Activated naive CD8-positive, alpha-beta T cell treated with anti-CD3 and anti-CD28 coated beads, Interleukin-2, amount 10 ng/mL, durations not matched to agents 7 days and 5 days (primary cell): ENCODE measurements at regions not wholly inside any gene's neighbourhood (a gene's known extent, or its start where the extent isn't known, plus 50 kb on each side); places are given as distances from the start of the nearest gene placed in this dataset.

Source experiments
- ATAC-seq: fragments of 150-1000 bp; cut with Tn5 transposase; one replicate; pipeline ENCODE4 v1.10.0; 2021; ENCODE audit warnings: low read depth, moderate library complexity
- POLR2A ChIA-PET: fragments of 350-600 bp; sonication (Branson Sonifier 250); formaldehyde crosslinking; loops from one replicate; lab custom pipeline; 2021; ENCODE audit warnings: antibody characterized with exemption; lab: Charles Lee
- DNase-seq: peaks from one replicate; pipeline ENCODE4 v3.0.0; 2021
- H3K27ac Mint-ChIP-seq: one replicate; pipeline ENCODE4 v1.8.0; 2022; ENCODE audit warnings: mild to moderate bottlenecking, mixed read lengths
- H3K27me3 Mint-ChIP-seq: one replicate; pipeline ENCODE4 v1.8.0; 2022; ENCODE audit warnings: mild to moderate bottlenecking, moderate library complexity, mixed read lengths
- H3K36me3 Mint-ChIP-seq: one replicate; pipeline ENCODE4 v1.8.0; 2021; ENCODE audit warnings: mild to moderate bottlenecking, mixed read lengths
- H3K4me1 Mint-ChIP-seq: one replicate; pipeline ENCODE4 v1.8.0; 2021; ENCODE audit warnings: mixed read lengths
- H3K4me3 Mint-ChIP-seq: one replicate; pipeline ENCODE4 v1.8.0; 2022; ENCODE audit warnings: mild to moderate bottlenecking, moderate library complexity, mixed read lengths
- H3K9me3 Mint-ChIP-seq: one replicate; pipeline ENCODE4 v1.8.0; 2021; ENCODE audit warnings: mixed read lengths

GRCh38 chr15:53106505-53107286, 316.6 kb upstream of the ONECUT1 start:
- H3K9me3 Mint-ChIP-seq = peaks cover 2% of the 10 kb centered on the region
- POLR2A ChIA-PET = no interaction called here
- H3K4me1 Mint-ChIP-seq = no peaks in the 10 kb centered on the region
- no peaks in the 10 kb centered on the region for H3K27me3 Mint-ChIP-seq
- DNase-seq (no peak), ATAC-seq (no peak)
- no peaks in the 10 kb centered on the region for H3K36me3 Mint-ChIP-seq
- no peak overlapping the region for H3K27ac Mint-ChIP-seq
- H3K4me3 Mint-ChIP-seq = no peak overlapping the region

DNA sequence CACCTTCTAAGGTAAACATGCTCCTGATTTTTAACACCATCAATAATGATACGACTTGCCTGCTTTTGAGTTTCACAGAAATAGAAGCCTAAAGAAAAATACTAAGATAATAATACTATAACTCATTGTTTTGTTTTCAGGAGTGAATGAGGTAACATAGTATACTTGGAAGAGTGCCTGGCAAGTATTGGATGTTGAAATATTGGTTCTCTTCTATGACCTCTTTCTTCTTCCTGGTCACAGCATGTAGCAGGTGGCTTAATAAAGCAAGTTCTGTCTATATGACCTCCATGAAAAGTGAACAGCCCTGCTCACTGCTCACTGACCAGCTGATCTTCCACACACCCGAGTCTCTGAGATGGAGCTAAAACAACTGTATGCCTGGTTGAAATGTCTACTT, 312.3 kb upstream of the ONECUT1 start:
- no peak overlapping the region for H3K4me3 Mint-ChIP-seq
- no peaks in the 10 kb centered on the region for H3K27me3 Mint-ChIP-seq
- ATAC-seq (no peak), DNase-seq (no peak)
- H3K36me3 Mint-ChIP-seq = no peaks in the 10 kb centered on the region
- POLR2A ChIA-PET = no interaction called here
- no peak overlapping the region for H3K27ac Mint-ChIP-seq
- H3K9me3 Mint-ChIP-seq = peaks cover 2% of the 10 kb centered on the region
- H3K4me1 Mint-ChIP-seq = no peaks in the 10 kb centered on the region

- no peaks in the 10 kb centered on the region for H3K4me1 Mint-ChIP-seq
- no peak for ATAC-seq
- no peak overlapping the region for H3K27ac Mint-ChIP-seq
- POLR2A ChIA-PET = no interaction called here
- H3K4me3 Mint-ChIP-seq = no peak overlapping the region
- H3K27me3 Mint-ChIP-seq = no peaks in the 10 kb centered on the region
- DNase-seq = no peak
- no peaks in the 10 kb centered on the region for H3K36me3 Mint-ChIP-seq
- no peaks in the 10 kb centered on the region for H3K9me3 Mint-ChIP-seq
Observed at GRCh38 chr15:53080484-53080883, 290.3 kb upstream of the ONECUT1 start.

DNA sequence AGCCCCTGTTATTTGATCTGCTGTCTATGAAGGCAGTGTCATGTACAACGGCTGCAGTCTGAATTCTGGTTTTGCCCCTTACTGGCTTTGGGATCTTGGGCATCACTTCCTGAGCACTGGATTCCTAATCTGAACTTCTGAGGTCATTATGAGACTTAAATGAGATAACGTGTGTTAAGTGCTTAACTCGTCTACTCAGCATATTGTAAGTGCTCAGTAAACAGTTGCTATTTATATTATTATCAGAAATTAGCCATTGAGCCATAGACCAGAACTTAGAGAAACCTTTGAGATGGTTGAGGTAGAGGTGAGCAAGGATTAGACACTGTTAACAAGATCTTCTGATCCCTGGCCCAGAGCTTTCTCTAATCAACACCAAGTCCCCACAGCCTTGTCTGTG, 284.1 kb upstream of the ONECUT1 start:
- Mint-ChIP-seq H3K36me3 (no peaks in the 10 kb centered on the region), H3K4me1 (no peaks in the 10 kb centered on the region), H3K4me3 (no peak overlapping the region), H3K27ac (no peak overlapping the region), H3K9me3 (no peaks in the 10 kb centered on the region), H3K27me3 (no peaks in the 10 kb centered on the region)
- no peak for DNase-seq
- no peak for ATAC-seq
- POLR2A ChIA-PET = no interaction called here

DNA sequence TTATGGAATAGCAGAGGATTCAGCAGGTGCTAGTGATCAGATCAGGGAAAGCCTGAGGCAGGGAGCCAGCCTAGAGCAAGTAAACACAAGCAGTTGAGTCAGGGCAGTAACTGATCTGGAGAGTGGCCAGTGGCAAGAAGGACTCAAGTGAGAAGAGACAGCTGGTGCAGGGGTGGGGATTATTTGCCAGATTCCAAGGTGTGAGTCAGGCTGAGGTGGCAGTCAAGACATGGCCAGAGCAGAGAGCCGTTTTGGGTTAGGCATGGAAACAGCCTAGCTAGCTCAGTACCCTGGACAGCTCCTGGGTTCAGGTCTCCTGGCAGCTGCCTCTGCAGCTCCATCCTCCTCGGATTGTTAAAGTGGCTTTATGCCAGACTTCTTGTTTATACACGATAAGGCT, 281.9 kb upstream of the ONECUT1 start:
- Mint-ChIP-seq H3K27ac (no peak overlapping the region), H3K27me3 (no peaks in the 10 kb centered on the region), H3K4me3 (no peak overlapping the region), H3K36me3 (no peaks in the 10 kb centered on the region), H3K4me1 (no peaks in the 10 kb centered on the region), H3K9me3 (no peaks in the 10 kb centered on the region)
- DNase-seq = peak; percentile 27
- POLR2A ChIA-PET = no interaction called here
- no peak for ATAC-seq

- no peak overlapping the region for H3K27ac Mint-ChIP-seq
- no peaks in the 10 kb centered on the region for H3K4me1 Mint-ChIP-seq
- H3K36me3 Mint-ChIP-seq = no peaks in the 10 kb centered on the region
- H3K9me3 Mint-ChIP-seq = no peaks in the 10 kb centered on the region
- POLR2A ChIA-PET = no interaction called here
- H3K4me3 Mint-ChIP-seq = no peak overlapping the region
- DNase-seq (no peak), ATAC-seq (no peak)
- H3K27me3 Mint-ChIP-seq = no peaks in the 10 kb centered on the region
Observed at GRCh38 chr15:53068636-53069035, 278.5 kb upstream of the ONECUT1 start.

GRCh38 chr15:53059273-53060043, 269.3 kb upstream of the ONECUT1 start:
- peaks cover 7% of the 10 kb centered on the region for H3K9me3 Mint-ChIP-seq
- no peaks in the 10 kb centered on the region for H3K4me1 Mint-ChIP-seq

DNA sequence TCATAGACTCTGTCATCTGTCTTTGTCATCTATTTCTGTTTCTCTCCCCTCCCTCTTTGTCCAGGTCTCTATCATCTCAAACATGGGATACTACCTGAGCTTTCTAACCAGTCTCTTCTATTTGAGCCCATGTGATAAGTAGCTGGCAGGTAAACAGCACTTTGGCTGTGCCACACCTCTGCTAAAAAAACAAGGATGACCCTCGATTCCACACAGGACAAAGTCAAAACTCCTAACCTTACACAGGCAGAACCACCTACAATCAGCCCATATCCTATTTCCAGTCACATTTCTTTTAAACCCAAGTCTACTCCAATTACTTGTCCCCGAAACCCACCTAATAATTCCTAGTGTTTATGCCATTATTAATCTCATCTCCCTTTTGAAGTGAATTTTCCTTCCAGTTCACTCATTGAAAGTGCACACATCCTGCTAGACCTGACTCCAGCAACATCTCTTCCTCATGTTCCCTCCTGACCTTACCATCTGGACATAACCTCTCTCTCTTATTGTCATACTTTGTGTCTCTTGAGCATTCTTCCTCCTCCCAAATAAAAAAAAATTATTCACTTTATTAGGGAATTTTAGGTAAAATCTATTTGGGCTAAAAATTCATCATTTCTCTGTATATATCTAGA, 256.1 kb upstream of the ONECUT1 start:
- POLR2A ChIA-PET = no interaction called here
- ATAC-seq = no peak
- no peak for DNase-seq
- Mint-ChIP-seq H3K36me3 (no peaks in the 10 kb centered on the region), H3K9me3 (peaks cover 8% of the 10 kb centered on the region), H3K27me3 (no peaks in the 10 kb centered on the region), H3K27ac (no peak overlapping the region), H3K4me3 (no peak overlapping the region), H3K4me1 (no peaks in the 10 kb centered on the region)

More at GRCh38 chr15:53059273-53060043, 269.3 kb upstream of the ONECUT1 start:
- no peak for DNase-seq
- no peak overlapping the region for H3K27ac Mint-ChIP-seq
- no peak for ATAC-seq
- no peaks in the 10 kb centered on the region for H3K27me3 Mint-ChIP-seq
- no peak overlapping the region for H3K4me3 Mint-ChIP-seq
- POLR2A ChIA-PET = no interaction called here
- no peaks in the 10 kb centered on the region for H3K36me3 Mint-ChIP-seq

- POLR2A ChIA-PET = no interaction called here
Observed at GRCh38 chr15:53038655-53038941, 248.5 kb upstream of the ONECUT1 start.

DNA sequence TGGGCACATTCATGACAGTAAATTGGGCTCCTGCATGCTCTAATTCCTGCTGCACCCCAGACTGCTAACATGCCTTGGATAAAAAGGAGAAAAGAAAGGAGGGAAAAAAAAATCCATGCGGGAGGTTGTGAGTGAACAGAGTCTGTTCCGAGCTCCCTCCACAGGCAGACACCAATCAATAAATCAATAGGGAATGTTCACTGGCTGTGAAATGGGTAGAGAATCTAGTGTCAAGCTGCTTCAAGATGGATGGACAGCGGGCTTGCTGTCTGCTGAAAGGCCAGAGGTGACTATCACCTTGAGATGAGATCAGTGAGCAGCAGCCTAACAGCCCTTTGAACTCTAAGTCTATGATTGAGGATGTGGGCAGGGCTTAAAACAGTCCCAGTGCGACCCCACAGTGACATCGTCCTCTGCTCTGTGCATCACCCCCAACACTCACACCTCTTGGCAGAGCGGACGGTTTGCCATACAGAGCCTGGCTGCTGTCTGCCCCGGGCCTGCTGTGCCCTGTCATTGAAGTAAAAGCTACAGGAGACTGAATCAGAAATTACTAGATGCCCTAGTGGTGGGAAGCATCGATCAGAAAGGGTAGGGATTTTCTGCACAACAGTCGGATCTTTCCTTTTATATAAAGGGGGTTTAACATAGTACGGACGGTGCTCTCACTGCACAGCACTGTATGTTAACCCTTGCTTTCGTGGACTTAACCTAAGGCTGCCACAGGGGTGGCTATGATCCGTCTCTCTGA, 247.9 kb upstream of the ONECUT1 start:
- Mint-ChIP-seq H3K36me3 (no peaks in the 10 kb centered on the region), H3K4me1 (no peaks in the 10 kb centered on the region), H3K27me3 (no peaks in the 10 kb centered on the region), H3K27ac (no peak overlapping the region), H3K4me3 (no peak overlapping the region), H3K9me3 (no peaks in the 10 kb centered on the region)
- ATAC-seq (no peak), DNase-seq (no peak)
- POLR2A ChIA-PET = no interaction called here

More at GRCh38 chr15:53038655-53038941, 248.5 kb upstream of the ONECUT1 start:
- Mint-ChIP-seq H3K36me3 (no peaks in the 10 kb centered on the region), H3K9me3 (no peaks in the 10 kb centered on the region), H3K27me3 (no peaks in the 10 kb centered on the region), H3K4me1 (no peaks in the 10 kb centered on the region), H3K4me3 (no peak overlapping the region), H3K27ac (no peak overlapping the region)
- no peak for DNase-seq
- ATAC-seq = no peak

DNA sequence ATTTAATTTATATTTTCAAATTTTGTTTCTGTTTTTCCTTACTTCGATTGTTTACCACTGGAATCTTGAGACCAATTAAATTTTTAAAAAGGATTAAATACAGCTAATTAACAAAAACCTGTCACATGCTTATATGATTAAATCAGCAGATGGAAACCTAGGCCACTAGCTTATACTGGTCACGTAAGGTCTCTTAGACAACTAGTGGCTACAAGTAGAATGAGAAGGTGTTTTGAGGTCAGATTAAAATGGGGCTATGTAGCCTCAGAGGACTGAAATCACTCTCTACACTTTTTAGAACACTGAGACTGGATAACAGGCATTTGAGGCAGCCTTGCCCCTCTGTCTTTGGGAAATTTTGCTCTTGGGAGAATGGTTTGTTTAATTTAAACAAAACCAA, 246.5 kb upstream of the ONECUT1 start:
- Mint-ChIP-seq H3K4me1 (no peaks in the 10 kb centered on the region), H3K27me3 (no peaks in the 10 kb centered on the region), H3K36me3 (no peaks in the 10 kb centered on the region), H3K4me3 (no peak overlapping the region), H3K9me3 (no peaks in the 10 kb centered on the region), H3K27ac (no peak overlapping the region)
- POLR2A ChIA-PET = no interaction called here
- ATAC-seq = no peak
- DNase-seq = no peak

DNA sequence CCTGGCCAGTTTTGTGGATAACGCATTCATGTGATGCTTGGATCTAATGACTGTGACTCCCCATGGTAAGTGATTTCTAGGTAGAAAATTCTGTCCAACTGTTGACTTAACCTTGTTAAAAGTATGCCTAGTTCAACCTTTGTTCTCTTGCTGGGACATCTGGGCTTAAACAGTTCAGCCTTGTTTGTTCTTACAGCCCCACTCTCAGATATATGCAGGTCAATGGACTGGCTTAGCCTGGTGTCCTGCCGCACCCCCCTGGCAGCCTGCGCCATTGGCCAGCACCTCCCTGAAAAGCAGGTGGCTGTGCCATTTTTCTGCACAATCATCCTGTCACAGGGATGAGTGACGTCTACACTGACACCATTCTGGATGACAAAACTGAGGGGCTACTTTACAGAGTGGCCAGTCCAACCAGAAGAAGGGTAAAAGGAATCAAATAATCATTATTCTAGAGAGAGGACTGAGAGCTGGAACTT, 244.7 kb upstream of the ONECUT1 start:
- Mint-ChIP-seq H3K9me3 (no peaks in the 10 kb centered on the region), H3K27ac (no peak overlapping the region), H3K4me1 (no peaks in the 10 kb centered on the region), H3K4me3 (no peak overlapping the region), H3K27me3 (no peaks in the 10 kb centered on the region), H3K36me3 (no peaks in the 10 kb centered on the region)
- DNase-seq (no peak), ATAC-seq (no peak)
- POLR2A ChIA-PET = no interaction called here

DNA sequence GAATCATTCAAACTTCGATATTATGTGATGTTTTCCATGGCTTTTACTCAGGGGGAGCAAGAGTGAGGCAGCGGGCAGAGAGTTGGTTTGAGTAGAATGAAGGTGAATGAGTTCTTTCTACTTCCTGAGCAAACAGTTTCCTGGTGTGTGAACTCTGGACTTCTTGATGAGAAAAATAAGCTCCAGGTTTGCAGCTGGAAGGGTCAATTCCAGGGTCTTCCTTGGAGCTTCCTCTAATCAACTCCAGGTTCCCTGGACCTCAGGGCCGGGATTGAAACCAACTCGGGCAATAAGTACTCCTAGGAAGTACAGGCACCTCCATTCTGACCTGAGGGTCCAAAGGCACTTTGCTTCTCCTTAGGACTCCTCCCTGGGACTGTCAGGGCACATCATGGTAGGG, 243.6 kb upstream of the ONECUT1 start:
- POLR2A ChIA-PET = no interaction called here
- no peaks in the 10 kb centered on the region for H3K36me3 Mint-ChIP-seq
- no peak overlapping the region for H3K27ac Mint-ChIP-seq
- no peaks in the 10 kb centered on the region for H3K9me3 Mint-ChIP-seq
- DNase-seq (no peak), ATAC-seq (no peak)
- no peak overlapping the region for H3K4me3 Mint-ChIP-seq
- H3K4me1 Mint-ChIP-seq = no peaks in the 10 kb centered on the region
- no peaks in the 10 kb centered on the region for H3K27me3 Mint-ChIP-seq
